HEK293T (cell line): ENCODE measurements at regions not wholly inside any gene's neighbourhood (a gene's known extent, or its start where the extent isn't known, plus 50 kb on each side); places are given as distances from the start of the nearest gene placed in this dataset.

Source experiments
- L3MBTL2 ChIP-seq: fragments of 450-650 bp; conservative IDR thresholded peaks from 2 replicates; pipeline ENCODE4 v1.6.1; 2016; ENCODE audit warnings: mild to moderate bottlenecking
- SP1 ChIP-seq: fragments of 450-650 bp; IDR thresholded peaks from 2 replicates; pipeline ENCODE4 v1.6.1; 2017

DNA sequence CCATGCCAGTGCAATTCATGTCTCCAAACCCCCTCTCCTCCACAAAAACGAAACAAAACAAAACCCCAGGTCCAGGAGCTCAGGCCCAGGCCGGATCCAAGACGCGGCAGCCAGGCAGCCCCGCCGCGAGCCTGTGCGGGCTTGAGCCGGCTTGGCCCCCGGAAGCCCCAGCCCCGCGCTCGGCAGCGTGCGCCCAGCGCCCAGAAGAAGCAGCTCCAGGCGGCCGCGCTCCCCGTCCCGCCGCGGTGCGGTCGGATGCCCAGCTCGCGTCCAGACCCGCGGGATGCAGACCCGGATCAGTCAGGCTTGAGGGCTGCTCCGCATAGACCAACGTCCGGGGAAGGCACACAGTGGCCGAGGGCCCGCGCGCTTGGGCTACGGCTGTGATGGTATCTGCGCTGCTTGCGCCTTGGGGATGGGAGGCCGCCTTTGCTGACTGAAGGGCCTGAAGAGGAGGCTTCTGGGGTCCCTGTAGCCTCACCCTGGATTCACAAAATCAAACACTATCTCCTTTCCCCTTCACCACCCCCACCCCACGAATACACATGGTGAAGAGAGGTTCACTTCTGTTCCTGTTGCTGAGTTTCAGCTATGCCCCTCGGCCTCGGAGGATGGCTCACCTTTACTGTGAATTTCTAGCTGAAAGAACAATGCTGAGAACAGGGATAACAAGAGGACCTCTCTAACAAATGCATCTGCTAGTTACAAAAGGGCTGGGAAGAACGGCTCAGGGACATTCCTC is 79.9 kb upstream of the EN2 start:
- TF ChIP-seq SP1 (no peak), L3MBTL2 (no peak)
